ENCODE measurements at regions not wholly inside any gene's neighbourhood (a gene's known extent, or its start where the extent isn't known, plus 50 kb on each side); places are given as distances from the start of the nearest gene placed in this dataset.

DNA sequence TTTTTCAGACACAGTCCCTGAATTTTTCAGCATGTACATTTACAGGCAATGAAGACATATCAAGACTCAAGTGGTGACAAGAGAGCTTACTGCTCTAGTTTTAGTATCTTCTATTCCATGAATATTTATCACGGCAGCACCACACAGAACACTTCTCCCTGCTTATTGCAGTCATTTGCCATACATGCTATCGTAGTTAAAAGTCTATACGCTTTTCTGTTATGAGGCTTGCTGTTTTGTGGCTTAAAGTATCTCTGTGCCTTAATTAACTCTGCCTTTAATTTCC, 65.4 kb upstream of the GK2 start:
- H3K27me3 ChIP-seq, result no peaks in the 10 kb centered on the region
- no peaks in the 10 kb centered on the region for H3K36me3 ChIP-seq (replicated peaks in 1 of 2; ENCODE audit: insufficient read depth in 1 of 2, low read depth in 2 of 2)
- H3K4me1 ChIP-seq, result no peaks in the 10 kb centered on the region
- ATAC-seq, result no peak
- no peak for DNase-seq
- 70 to 73% methylated on average over 3 of the region's 3 CpGs for WGBS, 2 donors
- intact Hi-C loops (cut with DNase I), result no loop called here
- no peak overlapping the region for H3K27ac ChIP-seq
- no peaks in the 10 kb centered on the region for H3K9me3 ChIP-seq
- no peak for TF ChIP-seq POLR2A (IDR thresholded peaks at IDR 0.05)
- TF ChIP-seq, protein P1, sequence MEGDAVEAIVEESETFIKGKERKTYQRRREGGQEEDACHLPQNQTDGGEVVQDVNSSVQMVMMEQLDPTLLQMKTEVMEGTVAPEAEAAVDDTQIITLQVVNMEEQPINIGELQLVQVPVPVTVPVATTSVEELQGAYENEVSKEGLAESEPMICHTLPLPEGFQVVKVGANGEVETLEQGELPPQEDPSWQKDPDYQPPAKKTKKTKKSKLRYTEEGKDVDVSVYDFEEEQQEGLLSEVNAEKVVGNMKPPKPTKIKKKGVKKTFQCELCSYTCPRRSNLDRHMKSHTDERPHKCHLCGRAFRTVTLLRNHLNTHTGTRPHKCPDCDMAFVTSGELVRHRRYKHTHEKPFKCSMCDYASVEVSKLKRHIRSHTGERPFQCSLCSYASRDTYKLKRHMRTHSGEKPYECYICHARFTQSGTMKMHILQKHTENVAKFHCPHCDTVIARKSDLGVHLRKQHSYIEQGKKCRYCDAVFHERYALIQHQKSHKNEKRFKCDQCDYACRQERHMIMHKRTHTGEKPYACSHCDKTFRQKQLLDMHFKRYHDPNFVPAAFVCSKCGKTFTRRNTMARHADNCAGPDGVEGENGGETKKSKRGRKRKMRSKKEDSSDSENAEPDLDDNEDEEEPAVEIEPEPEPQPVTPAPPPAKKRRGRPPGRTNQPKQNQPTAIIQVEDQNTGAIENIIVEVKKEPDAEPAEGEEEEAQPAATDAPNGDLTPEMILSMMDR (IDR thresholded peaks at IDR 0.05), result no peak
- H3K4me3 ChIP-seq, result no peak overlapping the region

DNA sequence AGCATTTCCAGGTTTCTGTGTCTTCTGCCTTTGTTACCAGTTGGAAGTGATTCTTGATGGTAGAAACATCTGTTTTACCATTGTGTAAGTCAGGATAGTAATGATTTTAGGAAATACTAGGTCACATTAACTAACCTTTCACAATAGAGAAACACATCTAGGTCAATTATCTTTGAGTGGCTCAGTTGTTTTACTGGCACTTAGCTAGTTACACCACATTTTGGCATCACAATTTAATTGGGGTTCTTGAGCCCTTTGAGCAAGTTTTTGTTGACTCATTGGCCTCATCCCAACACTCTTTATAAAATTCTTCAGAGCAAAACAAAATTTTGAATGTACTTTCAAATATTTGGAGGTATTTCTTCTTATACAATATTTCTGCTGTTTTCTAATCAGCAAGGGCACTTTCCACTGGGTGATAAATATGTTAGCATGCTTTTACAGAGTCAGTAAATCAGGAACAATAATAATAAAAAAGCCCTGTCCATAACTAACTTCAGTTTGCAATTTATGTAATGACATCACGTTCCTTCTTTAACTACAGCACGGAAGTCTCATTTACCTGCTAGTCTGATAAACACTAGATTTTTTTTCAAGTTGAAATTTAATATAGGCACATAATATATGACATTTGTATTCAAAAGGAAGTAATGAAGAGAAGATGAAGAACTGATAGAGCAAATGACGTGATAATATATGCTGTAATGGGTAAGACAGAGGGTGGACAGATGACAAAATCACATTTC, 64.8 kb upstream of the GK2 start:
- no peak for DNase-seq
- WGBS, 2 donors, result 59 to 64% methylated on average over 3 of the region's 3 CpGs
- Histone ChIP-seq H3K27me3 (no peaks in the 10 kb centered on the region), H3K27ac (no peak overlapping the region), H3K36me3 (replicated peaks in 1 of 2; ENCODE audit: insufficient read depth in 1 of 2, low read depth in 2 of 2) (no peaks in the 10 kb centered on the region), H3K9me3 (no peaks in the 10 kb centered on the region), H3K4me3 (no peak overlapping the region), H3K4me1 (no peaks in the 10 kb centered on the region)
- intact Hi-C loops (cut with DNase I), result no loop called here
- ATAC-seq, result no peak
- TF ChIP-seq POLR2A (IDR thresholded peaks at IDR 0.05), result no peak
- TF ChIP-seq, protein P1 (IDR thresholded peaks at IDR 0.05), result no peak

DNA sequence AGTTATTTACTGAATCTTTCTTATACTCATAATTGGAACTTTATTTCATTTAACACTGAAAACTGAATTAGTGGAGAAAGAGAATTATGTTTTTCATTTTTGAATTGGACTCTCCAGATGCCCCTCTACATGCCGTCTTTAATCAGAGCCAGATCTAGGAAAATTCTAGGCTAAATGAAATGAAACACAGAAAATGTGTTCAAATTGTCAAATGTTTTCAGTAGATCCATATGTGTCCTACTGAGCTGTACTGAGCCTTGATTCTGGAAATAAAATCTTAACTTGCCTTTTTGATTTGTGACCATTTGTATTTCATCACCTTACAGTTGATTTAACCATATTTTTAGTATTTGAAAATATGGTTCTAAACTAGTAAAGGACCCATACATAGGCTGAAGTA, 64.0 kb upstream of the GK2 start:
- Histone ChIP-seq H3K27me3 (no peaks in the 10 kb centered on the region), H3K27ac (no peak overlapping the region), H3K9me3 (no peaks in the 10 kb centered on the region), H3K4me1 (no peaks in the 10 kb centered on the region), H3K36me3 (replicated peaks in 1 of 2; ENCODE audit: insufficient read depth in 1 of 2, low read depth in 2 of 2) (no peaks in the 10 kb centered on the region), H3K4me3 (no peak overlapping the region)
- TF ChIP-seq POLR2A (IDR thresholded peaks at IDR 0.05), result no peak
- TF ChIP-seq, protein P1 (IDR thresholded peaks at IDR 0.05), result no peak
- 81 to 96% methylated on average over 1 of the region's 1 CpG for whole genome bisulfite sequencing, 2 donors
- DNase-seq (no peak), ATAC-seq (no peak)
- intact Hi-C loops (cut with DNase I), result no loop called here

DNA sequence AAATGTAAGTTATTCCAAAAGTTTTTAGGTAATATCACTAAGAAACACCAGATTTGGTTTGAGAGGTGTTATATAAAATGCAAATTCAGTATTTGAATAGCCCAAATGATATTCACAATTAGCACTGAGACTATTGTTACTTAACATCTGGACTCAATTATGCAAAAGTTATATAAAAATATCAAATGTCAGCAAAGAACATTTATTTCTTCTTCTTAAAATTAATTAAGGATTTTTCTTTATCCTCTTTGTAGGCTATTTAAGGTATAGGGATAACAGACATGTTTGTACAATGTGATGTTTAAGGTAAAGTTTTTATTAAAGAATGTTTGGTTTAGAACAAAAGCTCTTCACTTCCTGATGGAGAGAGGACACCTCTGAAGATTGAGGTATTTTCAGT, 63.3 kb upstream of the GK2 start:
- intact Hi-C loops (cut with DNase I), result no loop called here
- no peak for ATAC-seq
- Histone ChIP-seq H3K4me1 (no peaks in the 10 kb centered on the region), H3K36me3 (replicated peaks in 1 of 2; ENCODE audit: insufficient read depth in 1 of 2, low read depth in 2 of 2) (no peaks in the 10 kb centered on the region), H3K4me3 (no peak overlapping the region), H3K27ac (no peak overlapping the region), H3K27me3 (no peaks in the 10 kb centered on the region), H3K9me3 (no peaks in the 10 kb centered on the region)
- TF ChIP-seq, protein P1 (IDR thresholded peaks at IDR 0.05), result no peak
- TF ChIP-seq POLR2A (IDR thresholded peaks at IDR 0.05), result no peak
- DNase-seq, result no peak

DNA sequence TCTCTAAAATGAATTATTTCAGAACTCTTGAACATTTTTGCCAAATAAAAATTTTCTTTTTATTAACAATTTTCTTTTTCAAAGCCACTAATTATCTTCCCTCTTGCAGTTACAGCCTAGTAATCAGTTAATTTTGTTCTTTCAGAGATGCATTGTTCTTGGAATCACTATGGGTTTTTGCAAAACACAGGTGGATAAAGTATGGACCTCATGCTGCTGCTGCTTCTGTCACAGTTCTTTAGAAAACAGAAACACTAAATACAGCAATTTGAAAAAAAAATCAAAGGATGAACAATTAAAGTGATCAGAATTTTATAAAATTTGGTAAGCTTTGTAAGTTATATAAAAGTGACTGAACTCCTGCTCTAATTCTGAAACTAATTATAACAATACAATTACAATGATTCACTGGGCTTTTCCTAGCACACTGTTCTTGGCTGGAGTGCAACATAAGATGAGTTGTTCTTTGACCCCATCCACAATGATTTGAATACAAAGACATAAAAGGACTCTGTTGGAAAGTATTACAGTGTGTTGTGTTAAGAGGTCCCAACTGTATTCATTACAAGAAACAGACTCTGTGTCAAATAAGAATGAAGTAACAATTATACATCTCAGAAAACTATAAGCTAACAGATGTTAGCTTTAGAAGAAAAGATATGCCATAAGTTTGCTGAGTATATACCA, 59.4 kb upstream of the GK2 start:
- no peak overlapping the region for H3K4me3 ChIP-seq
- no peak for ATAC-seq
- no peaks in the 10 kb centered on the region for H3K27me3 ChIP-seq
- no peaks in the 10 kb centered on the region for H3K9me3 ChIP-seq
- H3K4me1 ChIP-seq, result no peaks in the 10 kb centered on the region
- DNase-seq, result no peak
- intact Hi-C loops (cut with DNase I), result no loop called here
- no peaks in the 10 kb centered on the region for H3K36me3 ChIP-seq (replicated peaks in 1 of 2; ENCODE audit: insufficient read depth in 1 of 2, low read depth in 2 of 2)
- TF ChIP-seq, protein P1 (IDR thresholded peaks at IDR 0.05), result no peak
- no peak for TF ChIP-seq POLR2A (IDR thresholded peaks at IDR 0.05)
- H3K27ac ChIP-seq, result no peak overlapping the region
